NCI-H82 treated with DMSO at 0.1 percent for 48 hours (cell line): ENCODE measurements at regions not wholly inside any gene's neighbourhood (a gene's known extent, or its start where the extent isn't known, plus 50 kb on each side); places are given as distances from the start of the nearest gene placed in this dataset.

ENCODE experiments used
- DNase-seq: peaks from one replicate; lab custom pipeline; 2025; ENCODE audit not compliant: unreplicated experiment; lab: John Stamatoyannopoulos, UW

- DNase-seq, result no peak
Measured at GRCh38 chr12:125193376-125194152, 128.3 kb downstream of the AACS start.

DNA sequence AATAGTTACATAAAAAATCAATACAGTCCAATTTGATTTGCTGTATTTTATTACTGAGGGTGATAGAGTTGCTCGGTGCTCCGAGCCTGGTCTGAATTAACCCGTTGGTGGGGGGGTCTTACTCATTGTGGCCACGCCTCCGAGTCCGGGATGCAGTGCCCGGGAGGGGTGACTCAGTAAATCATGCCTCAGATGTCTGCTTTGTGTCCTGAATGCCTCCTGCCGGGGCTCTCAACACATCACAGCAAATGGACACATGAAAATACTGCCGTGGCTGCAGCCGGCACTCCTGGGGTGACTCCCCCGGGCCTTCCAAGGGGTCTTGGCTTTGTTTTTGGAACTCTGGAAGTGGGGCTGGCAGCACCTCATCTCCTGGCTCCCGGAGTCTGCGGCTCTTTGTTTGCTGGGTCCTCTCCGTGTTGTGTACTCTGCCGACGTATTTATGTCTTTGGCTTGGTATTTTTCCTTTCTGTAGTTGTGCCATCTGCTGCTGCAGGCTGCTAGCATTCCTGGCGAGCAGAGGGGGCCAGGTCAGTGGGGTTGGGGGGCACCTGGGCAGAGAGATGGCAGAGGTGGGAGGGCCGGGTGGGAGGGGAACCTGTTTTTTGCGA, 129.0 kb downstream of the AACS start:
- DNase-seq, result no peak

GRCh38 chr12:125194987-125195386, 129.8 kb downstream of the AACS start:
- no peak for DNase-seq

DNA sequence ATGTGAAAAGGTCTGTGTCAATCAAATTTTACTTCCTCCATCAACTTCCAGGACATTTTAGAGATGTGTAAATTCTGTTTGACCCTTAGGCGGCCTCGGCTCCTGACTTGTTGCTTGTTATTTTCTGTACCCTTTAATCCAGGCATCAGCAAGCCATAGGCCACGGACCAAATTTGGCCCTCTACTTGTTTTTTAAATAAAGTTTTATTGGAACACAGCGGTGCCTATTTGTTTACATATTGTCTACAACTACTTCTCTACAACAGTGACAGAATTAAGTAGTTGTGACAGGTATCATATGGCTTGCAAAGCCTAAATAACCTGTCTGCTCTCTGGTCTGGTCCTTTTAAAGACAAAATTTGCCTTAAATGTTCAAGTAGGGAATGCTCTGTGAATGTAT, 132.1 kb downstream of the AACS start:
- DNase-seq, result no peak

- DNase-seq, result peak; percentile 26
Measured at GRCh38 chr12:125198652-125199051, 133.4 kb downstream of the AACS start.

- DNase-seq, result no peak
Measured at GRCh38 chr12:125201090-125201489, 135.9 kb downstream of the AACS start.

DNA sequence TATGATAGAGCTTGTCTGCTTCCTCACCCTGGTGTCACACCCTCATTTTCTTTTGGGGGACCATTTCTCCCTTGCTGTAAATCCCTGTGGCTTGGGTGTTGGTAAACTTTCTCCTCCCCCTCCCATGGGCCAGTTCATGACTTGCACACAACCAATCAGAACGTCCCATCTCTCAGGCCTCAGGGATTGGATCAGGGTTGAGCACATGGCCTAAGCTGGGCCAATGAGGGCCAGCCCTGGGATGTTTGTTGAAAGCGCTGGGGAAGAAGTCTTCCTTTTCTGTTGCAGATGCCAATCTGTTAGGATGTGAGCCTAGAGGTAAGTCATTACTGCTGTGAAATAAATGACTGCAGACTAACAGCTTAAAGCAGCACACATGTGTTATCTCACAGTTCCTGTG, 136.7 kb downstream of the AACS start:
- no peak for DNase-seq

- no peak for DNase-seq
Measured at GRCh38 chr12:125202421-125202820, 137.2 kb downstream of the AACS start.

DNA sequence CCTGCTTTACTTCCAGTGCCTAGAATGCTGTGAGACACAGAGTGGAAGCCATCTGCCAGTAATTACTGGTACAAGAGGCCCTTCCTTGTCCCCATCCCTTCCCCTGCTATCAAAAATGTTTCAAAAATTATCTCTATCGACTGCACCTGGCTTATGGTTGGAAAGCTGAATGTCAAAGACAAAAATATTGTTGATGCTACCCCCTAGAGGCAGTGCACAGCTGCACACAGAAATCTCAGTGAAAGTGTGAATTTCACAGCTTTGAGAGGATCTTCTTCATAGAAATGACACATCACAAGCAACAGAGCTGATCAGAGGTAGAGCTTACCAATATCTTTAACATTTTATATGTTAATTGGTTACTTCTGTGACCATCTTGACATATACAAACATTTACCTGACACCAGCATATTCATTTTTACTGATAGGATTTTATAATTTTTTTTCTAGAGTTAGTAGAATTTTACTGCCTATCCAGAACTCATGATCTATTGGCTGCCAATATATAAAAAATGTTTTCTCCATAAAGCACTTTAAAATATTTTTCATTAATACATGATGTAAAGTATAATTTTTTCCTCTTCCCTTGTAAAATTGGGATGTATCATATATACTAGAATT, 138.0 kb downstream of the AACS start:
- no peak for DNase-seq

DNA sequence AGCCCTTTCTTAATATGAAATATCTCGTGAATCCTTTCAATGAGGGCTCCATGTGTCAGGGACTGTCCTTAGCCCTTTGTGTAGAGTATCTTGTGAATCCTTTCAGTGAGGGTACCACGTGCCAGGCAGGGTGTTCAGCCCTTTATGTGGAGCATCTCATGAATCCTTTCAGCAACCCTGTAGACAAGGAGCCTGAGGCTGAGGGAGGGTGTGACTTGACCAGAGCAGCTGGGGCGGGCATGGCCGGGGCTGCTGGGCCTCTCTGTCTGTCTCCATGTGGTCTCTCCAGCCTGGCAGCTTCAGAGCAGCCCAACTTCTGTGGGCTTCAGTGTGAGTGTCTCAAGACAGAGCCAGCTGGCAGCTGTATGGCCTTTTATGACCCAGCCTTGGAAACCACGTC, 140.2 kb downstream of the AACS start:
- no peak for DNase-seq

- no peak for DNase-seq
Measured at GRCh38 chr12:125206711-125207110, 141.5 kb downstream of the AACS start.

GRCh38 chr12:125208334-125208733, 143.1 kb downstream of the AACS start:
- DNase-seq, result no peak

DNA sequence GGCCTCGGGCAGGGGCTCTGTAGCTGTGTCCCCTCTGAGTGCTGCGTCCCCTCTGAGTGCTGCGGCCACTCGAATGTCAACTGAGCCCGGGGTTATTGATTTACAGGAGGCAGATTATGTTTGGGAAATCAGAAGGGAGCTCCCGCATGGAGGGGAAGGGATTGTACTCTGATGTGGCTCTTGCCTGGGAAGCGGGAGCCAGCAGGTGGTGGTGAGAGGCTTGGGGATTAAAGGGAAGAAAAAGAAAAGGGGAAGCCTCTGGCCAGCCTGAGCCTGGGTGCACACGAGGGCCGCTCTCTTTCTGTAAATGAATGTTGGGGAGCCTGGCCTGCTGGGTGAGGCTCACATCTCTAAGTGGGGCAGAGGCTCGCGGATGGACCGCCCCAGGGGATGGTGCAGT, 143.7 kb downstream of the AACS start:
- peak; percentile 29 for DNase-seq

- DNase-seq, result no peak
Measured at GRCh38 chr12:125210104-125210755, 145.0 kb downstream of the AACS start.

GRCh38 chr12:125211464-125211863, 146.2 kb downstream of the AACS start:
- no peak for DNase-seq

GRCh38 chr12:125214289-125214688, 149.1 kb downstream of the AACS start:
- DNase-seq, result no peak

DNA sequence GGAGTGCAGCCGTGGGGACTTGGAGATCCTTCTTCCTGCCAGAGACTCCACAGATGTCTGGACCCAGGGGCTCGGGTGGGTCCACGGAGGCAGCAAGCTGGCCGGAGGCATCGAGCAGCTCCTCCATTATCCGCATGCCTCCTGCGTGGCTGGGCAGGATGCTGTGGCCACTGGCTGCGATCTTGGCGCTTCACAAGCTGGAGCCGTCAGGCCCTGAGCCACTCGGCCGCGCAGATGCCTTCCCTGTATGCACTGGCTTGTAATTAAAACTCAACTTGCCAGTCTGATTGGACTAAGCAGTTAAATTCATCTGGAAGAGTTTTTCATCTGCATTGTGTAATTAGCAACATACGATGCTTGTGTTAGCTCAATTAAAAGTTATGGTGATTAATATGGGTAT, 151.5 kb downstream of the AACS start:
- no peak for DNase-seq

DNA sequence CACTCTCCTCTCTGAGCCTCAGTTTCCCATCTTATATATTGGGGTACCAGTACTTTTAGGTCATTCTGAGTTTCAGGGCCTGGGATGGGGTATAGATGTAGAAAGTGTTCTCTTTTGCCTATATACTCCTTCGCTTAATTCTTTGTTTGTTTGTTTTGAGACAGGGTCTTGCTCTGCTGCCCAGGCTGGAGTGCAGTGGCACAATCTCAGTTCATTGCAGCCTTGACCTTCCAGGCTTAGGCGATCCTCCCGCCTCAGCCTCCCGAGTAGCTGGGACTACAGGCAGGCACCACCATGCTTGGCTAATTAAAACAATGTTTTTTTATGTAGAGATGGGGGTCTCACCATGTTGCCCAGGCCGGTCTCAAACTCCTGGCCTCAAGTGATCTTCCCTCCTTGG, 152.1 kb downstream of the AACS start:
- no peak for DNase-seq

- no peak for DNase-seq
Measured at GRCh38 chr12:125218952-125219351, 153.7 kb downstream of the AACS start.

- peak; percentile 90 for DNase-seq
Measured at GRCh38 chr12:125220404-125221273, 155.4 kb downstream of the AACS start.

DNA sequence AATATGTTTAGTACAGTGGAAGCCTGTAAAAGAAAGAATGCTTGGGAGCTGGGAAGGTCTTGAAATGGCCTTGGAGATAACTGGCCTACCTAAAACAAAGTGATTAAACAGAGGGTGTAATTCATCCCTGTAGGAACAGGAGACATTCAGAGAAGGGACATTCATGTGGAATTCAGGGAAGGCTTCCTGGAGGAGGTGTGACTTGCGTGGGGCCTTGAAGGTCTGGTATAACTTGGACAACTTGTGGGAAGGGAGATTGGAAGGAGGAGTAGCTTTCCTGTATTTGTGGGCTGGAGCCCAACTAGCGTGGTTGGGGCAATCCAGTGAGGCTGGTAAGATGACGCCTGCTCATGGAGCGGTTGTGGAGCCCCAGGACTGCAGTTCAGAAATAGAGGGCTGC, 156.4 kb downstream of the AACS start:
- no peak for DNase-seq
